ENCODE measurements at regions not wholly inside any gene's neighbourhood (a gene's known extent, or its start where the extent isn't known, plus 50 kb on each side); places are given as distances from the start of the nearest gene placed in this dataset.

GRCh38 chr4:105015750-105016149 is 130.9 kb upstream of the TET2 start (continued):
- TF ChIP-seq, protein P1, sequence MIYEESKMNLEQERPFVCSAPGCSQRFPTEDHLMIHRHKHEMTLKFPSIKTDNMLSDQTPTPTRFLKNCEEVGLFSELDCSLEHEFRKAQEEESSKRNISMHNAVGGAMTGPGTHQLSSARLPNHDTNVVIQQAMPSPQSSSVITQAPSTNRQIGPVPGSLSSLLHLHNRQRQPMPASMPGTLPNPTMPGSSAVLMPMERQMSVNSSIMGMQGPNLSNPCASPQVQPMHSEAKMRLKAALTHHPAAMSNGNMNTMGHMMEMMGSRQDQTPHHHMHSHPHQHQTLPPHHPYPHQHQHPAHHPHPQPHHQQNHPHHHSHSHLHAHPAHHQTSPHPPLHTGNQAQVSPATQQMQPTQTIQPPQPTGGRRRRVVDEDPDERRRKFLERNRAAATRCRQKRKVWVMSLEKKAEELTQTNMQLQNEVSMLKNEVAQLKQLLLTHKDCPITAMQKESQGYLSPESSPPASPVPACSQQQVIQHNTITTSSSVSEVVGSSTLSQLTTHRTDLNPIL (CRISPR knock-in tag; IDR thresholded peaks at IDR 0.05; ENCODE audit: low read depth): no peak
- TF ChIP-seq TOX (CRISPR knock-in tag; IDR thresholded peaks at IDR 0.05; ENCODE audit: borderline replicate concordance) (no peak), RARB (CRISPR knock-in tag; IDR thresholded peaks at IDR 0.05) (no peak), ISL1 (CRISPR knock-in tag; IDR thresholded peaks at IDR 0.05) (no peak), GLIS3 (CRISPR knock-in tag; IDR thresholded peaks at IDR 0.05) (no peak), PPARA (CRISPR knock-in tag; IDR thresholded peaks at IDR 0.05; ENCODE audit: borderline replicate concordance) (no peak), SNAI2 (CRISPR knock-in tag; IDR thresholded peaks at IDR 0.05) (no peak), PATZ1 (CRISPR knock-in tag; IDR thresholded peaks at IDR 0.05; ENCODE audit: borderline replicate concordance) (no peak), ZFP3 (CRISPR knock-in tag; IDR thresholded peaks at IDR 0.05) (no peak), ZNF8 (CRISPR knock-in tag; IDR thresholded peaks at IDR 0.05) (no peak)
- TF ChIP-seq, protein P2, sequence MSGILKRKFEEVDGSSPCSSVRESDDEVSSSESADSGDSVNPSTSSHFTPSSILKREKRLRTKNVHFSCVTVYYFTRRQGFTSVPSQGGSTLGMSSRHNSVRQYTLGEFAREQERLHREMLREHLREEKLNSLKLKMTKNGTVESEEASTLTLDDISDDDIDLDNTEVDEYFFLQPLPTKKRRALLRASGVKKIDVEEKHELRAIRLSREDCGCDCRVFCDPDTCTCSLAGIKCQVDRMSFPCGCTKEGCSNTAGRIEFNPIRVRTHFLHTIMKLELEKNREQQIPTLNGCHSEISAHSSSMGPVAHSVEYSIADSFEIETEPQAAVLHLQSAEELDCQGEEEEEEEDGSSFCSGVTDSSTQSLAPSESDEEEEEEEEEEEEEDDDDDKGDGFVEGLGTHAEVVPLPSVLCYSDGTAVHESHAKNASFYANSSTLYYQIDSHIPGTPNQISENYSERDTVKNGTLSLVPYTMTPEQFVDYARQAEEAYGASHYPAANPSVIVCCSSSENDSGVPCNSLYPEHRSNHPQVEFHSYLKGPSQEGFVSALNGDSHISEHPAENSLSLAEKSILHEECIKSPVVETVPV (CRISPR knock-in tag; IDR thresholded peaks at IDR 0.05): no peak

GRCh38 chr4:105022811-105023667 is 123.6 kb upstream of the TET2 start:
- TF ChIP-seq TCF4 (CRISPR knock-in tag; IDR thresholded peaks at IDR 0.05; ENCODE audit: borderline replicate concordance): no peak
- no peak for TF ChIP-seq RARB (CRISPR knock-in tag; IDR thresholded peaks at IDR 0.05)
- TF ChIP-seq ZNF565 (CRISPR knock-in tag; conservative IDR thresholded peaks at IDR 0.05; ENCODE audit: low read depth): no peak
- TF ChIP-seq ARNTL (CRISPR knock-in tag; IDR thresholded peaks at IDR 0.05; ENCODE audit: borderline replicate concordance, low read depth): no peak
- no peak for TF ChIP-seq ZNF70 (CRISPR knock-in tag; IDR thresholded peaks at IDR 0.05)
- TF ChIP-seq ZC3H10 (CRISPR knock-in tag; IDR thresholded peaks at IDR 0.05): no peak
- TF ChIP-seq SNAI2 (CRISPR knock-in tag; IDR thresholded peaks at IDR 0.05): no peak
- TF ChIP-seq TOX (CRISPR knock-in tag; IDR thresholded peaks at IDR 0.05; ENCODE audit: borderline replicate concordance): no peak
- TF ChIP-seq, protein P1 (CRISPR knock-in tag; IDR thresholded peaks at IDR 0.05; ENCODE audit: low read depth): no peak
- no peak for TF ChIP-seq PPARA (CRISPR knock-in tag; IDR thresholded peaks at IDR 0.05; ENCODE audit: borderline replicate concordance)
- TF ChIP-seq PATZ1 (CRISPR knock-in tag; IDR thresholded peaks at IDR 0.05; ENCODE audit: borderline replicate concordance): no peak
- TF ChIP-seq ESRRG (CRISPR knock-in tag; IDR thresholded peaks at IDR 0.05): no peak
- TF ChIP-seq OSR1 (CRISPR knock-in tag; IDR thresholded peaks at IDR 0.05): no peak
- no peak for TF ChIP-seq ZFP30 (CRISPR knock-in tag; IDR thresholded peaks at IDR 0.05)
- no peak for TF ChIP-seq ZFP3 (CRISPR knock-in tag; IDR thresholded peaks at IDR 0.05)
- TF ChIP-seq ISL1 (CRISPR knock-in tag; IDR thresholded peaks at IDR 0.05): no peak
- no peak for TF ChIP-seq TSHZ2 (CRISPR knock-in tag; IDR thresholded peaks at IDR 0.05)
- TF ChIP-seq, protein P2 (CRISPR knock-in tag; IDR thresholded peaks at IDR 0.05): no peak
- no peak for TF ChIP-seq CSDC2 (CRISPR knock-in tag; IDR thresholded peaks at IDR 0.05)
- TF ChIP-seq GLIS3 (CRISPR knock-in tag; IDR thresholded peaks at IDR 0.05): no peak

More at GRCh38 chr4:105022811-105023667, 123.6 kb upstream of the TET2 start:
- ATAC-seq: peak; percentile 85

Data from SK-N-SH treated with all-trans-retinoic acid at 6 μM for 48 hours (cell line).